DOHH2 (cell line): ENCODE measurements at regions not wholly inside any gene's neighbourhood (a gene's known extent, or its start where the extent isn't known, plus 50 kb on each side); places are given as distances from the start of the nearest gene placed in this dataset.

Experiments used
- CTCF ChIP-seq: fragments of 200-600 bp; sonication (generic); IDR thresholded peaks from one replicate; pipeline ENCODE4 v1.5.1; 2014; ENCODE audit warnings: antibody characterized with exemption, mild to moderate bottlenecking, low read depth, low read length; ENCODE audit not compliant: poor library complexity, severe bottlenecking
- EZH2phosphoT487 ChIP-seq: fragments of 200-600 bp; sonication (generic); IDR thresholded peaks from 2 replicates; pipeline ENCODE4 v1.6.1; 2017; ENCODE audit warnings: borderline replicate concordance, mild to moderate bottlenecking, antibody characterized with exemption, low read length, moderate library complexity, mixed read lengths

GRCh38 chr2:239710953-239711861, 310.4 kb upstream of the HDAC4 start:
- TF ChIP-seq CTCF (no peak), EZH2phosphoT487 (no peak)
